ENCODE measurements at regions not wholly inside any gene's neighbourhood (a gene's known extent, or its start where the extent isn't known, plus 50 kb on each side); places are given as distances from the start of the nearest gene placed in this dataset.

DNA sequence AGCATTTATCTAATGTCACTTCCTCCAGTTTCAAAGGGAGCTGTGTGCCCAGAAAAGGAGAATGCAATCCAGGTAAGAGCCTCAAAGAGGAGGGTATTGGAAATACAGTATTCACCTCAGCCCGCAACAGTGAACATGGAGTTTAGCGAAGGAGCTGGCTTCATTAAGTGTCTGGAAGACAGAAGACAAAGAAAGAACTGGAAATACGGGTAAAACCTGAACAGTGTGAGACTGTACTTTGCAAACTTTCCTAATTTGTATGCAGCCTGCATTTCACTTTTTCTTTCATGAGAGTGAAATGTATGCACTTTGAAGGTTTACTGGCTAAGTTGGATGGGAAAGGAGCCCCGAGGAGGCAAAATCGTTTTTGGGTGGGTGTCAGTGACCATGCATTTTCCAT lies 478.4 kb downstream of the HS3ST3B1 start:
- no peaks in the 10 kb centered on the region for H3K36me3 ChIP-seq
- no peak overlapping the region for H3K27ac ChIP-seq
- no peaks in the 10 kb centered on the region for H3K4me1 ChIP-seq
- no peak for DNase-seq
- no peak overlapping the region for H3K9ac ChIP-seq (ENCODE audit: low read depth in 2 of 2, low read length in 2 of 2)
- no peak overlapping the region for H3K4me3 ChIP-seq
- no peaks in the 10 kb centered on the region for H3K27me3 ChIP-seq
- intact Hi-C loops (cut with DNase I) = no loop called here
- no peaks in the 10 kb centered on the region for H3K9me3 ChIP-seq
- TF ChIP-seq, protein P1, sequence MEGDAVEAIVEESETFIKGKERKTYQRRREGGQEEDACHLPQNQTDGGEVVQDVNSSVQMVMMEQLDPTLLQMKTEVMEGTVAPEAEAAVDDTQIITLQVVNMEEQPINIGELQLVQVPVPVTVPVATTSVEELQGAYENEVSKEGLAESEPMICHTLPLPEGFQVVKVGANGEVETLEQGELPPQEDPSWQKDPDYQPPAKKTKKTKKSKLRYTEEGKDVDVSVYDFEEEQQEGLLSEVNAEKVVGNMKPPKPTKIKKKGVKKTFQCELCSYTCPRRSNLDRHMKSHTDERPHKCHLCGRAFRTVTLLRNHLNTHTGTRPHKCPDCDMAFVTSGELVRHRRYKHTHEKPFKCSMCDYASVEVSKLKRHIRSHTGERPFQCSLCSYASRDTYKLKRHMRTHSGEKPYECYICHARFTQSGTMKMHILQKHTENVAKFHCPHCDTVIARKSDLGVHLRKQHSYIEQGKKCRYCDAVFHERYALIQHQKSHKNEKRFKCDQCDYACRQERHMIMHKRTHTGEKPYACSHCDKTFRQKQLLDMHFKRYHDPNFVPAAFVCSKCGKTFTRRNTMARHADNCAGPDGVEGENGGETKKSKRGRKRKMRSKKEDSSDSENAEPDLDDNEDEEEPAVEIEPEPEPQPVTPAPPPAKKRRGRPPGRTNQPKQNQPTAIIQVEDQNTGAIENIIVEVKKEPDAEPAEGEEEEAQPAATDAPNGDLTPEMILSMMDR (IDR thresholded peaks at IDR 0.05) = no peak

GRCh38 chr17:14777291-14777690 lies 476.4 kb downstream of the HS3ST3B1 start:
- Histone ChIP-seq H3K36me3 (no peaks in the 10 kb centered on the region), H3K4me3 (no peak overlapping the region), H3K9me3 (no peaks in the 10 kb centered on the region), H3K4me1 (no peaks in the 10 kb centered on the region), H3K27ac (no peak overlapping the region), H3K27me3 (no peaks in the 10 kb centered on the region), H3K9ac (ENCODE audit: low read depth in 2 of 2, low read length in 2 of 2) (no peak overlapping the region)
- intact Hi-C loops (cut with DNase I) = no loop called here
- no peak for DNase-seq
- TF ChIP-seq, protein P1 (IDR thresholded peaks at IDR 0.05) = no peak

- Histone ChIP-seq H3K4me3 (no peak overlapping the region), H3K27me3 (no peaks in the 10 kb centered on the region), H3K36me3 (no peaks in the 10 kb centered on the region), H3K27ac (no peak overlapping the region), H3K9me3 (no peaks in the 10 kb centered on the region), H3K9ac (ENCODE audit: low read depth in 2 of 2, low read length in 2 of 2) (no peak overlapping the region), H3K4me1 (no peaks in the 10 kb centered on the region)
- intact Hi-C loops (cut with DNase I) = no loop called here
- TF ChIP-seq, protein P1 (IDR thresholded peaks at IDR 0.05) = no peak
- DNase-seq = no peak
Measured at GRCh38 chr17:14776791-14777190, 475.9 kb downstream of the HS3ST3B1 start.

- TF ChIP-seq, protein P1 (IDR thresholded peaks at IDR 0.05) = no peak
- intact Hi-C loops (cut with DNase I) = no loop called here
- H3K9ac ChIP-seq (ENCODE audit: low read depth in 2 of 2, low read length in 2 of 2) = no peak overlapping the region
- H3K4me3 ChIP-seq = no peak overlapping the region
- H3K4me1 ChIP-seq = no peaks in the 10 kb centered on the region
- H3K9me3 ChIP-seq = no peaks in the 10 kb centered on the region
- no peak for DNase-seq
- no peaks in the 10 kb centered on the region for H3K27me3 ChIP-seq
- no peaks in the 10 kb centered on the region for H3K36me3 ChIP-seq
- no peak overlapping the region for H3K27ac ChIP-seq
Measured at GRCh38 chr17:14775731-14776492, 475.0 kb downstream of the HS3ST3B1 start.

GRCh38 chr17:14774774-14775173 lies 473.9 kb downstream of the HS3ST3B1 start:
- no peaks in the 10 kb centered on the region for H3K9me3 ChIP-seq
- no peak for DNase-seq
- H3K9ac ChIP-seq (ENCODE audit: low read depth in 2 of 2, low read length in 2 of 2) = no peak overlapping the region
- intact Hi-C loops (cut with DNase I) = no loop called here
- no peak overlapping the region for H3K4me3 ChIP-seq
- H3K27ac ChIP-seq = no peak overlapping the region
- no peaks in the 10 kb centered on the region for H3K27me3 ChIP-seq
- H3K36me3 ChIP-seq = no peaks in the 10 kb centered on the region
- TF ChIP-seq, protein P1 (IDR thresholded peaks at IDR 0.05) = no peak
- no peaks in the 10 kb centered on the region for H3K4me1 ChIP-seq

Measured in colonic mucosa (tissue), 4 donors.